H9 (cell line): ENCODE measurements at regions not wholly inside any gene's neighbourhood (a gene's known extent, or its start where the extent isn't known, plus 50 kb on each side); places are given as distances from the start of the nearest gene placed in this dataset.

Experiments
- DNase-seq: peaks from one replicate; pipeline ENCODE4 v3.0.0-alpha.2; 2017
- H2AFZ ChIP-seq: one replicate; pipeline ENCODE4 v1.6.1; 2013; ENCODE audit warnings: mild to moderate bottlenecking, low read length, control low read depth, moderate library complexity
- H2AK5ac ChIP-seq: 2 replicates; pipeline ENCODE4 v1.6.1; 2013; ENCODE audit warnings: low read length, control low read depth, mixed read lengths; ENCODE audit not compliant: insufficient read length
- H2BK120ac ChIP-seq: one replicate; pipeline ENCODE4 v1.6.1; 2013; ENCODE audit warnings: low read depth, mild to moderate bottlenecking, low read length, control low read depth, inconsistent platforms; ENCODE audit not compliant: poor library complexity, severe bottlenecking
- H2BK12ac ChIP-seq: 2 replicates; pipeline ENCODE4 v1.6.1; 2013; ENCODE audit warnings: low read length, control low read depth, mixed read lengths, low read depth; ENCODE audit not compliant: insufficient read length
- H2BK15ac ChIP-seq: 2 replicates; pipeline ENCODE4 v1.6.1; 2013; ENCODE audit warnings: low read depth, low read length, control low read depth
- H2BK20ac ChIP-seq: one replicate; pipeline ENCODE4 v1.6.1; 2013; ENCODE audit warnings: low read depth, mild to moderate bottlenecking, low read length, control low read depth, inconsistent platforms; ENCODE audit not compliant: poor library complexity, severe bottlenecking
- H2BK5ac ChIP-seq: 2 replicates; pipeline ENCODE4 v1.6.1; 2013; ENCODE audit warnings: low read length, control low read depth, mixed read lengths; ENCODE audit not compliant: insufficient read length
- H3K14ac ChIP-seq: 2 replicates; pipeline ENCODE4 v1.6.1; 2013; ENCODE audit warnings: low read length, control low read depth; ENCODE audit not compliant: insufficient read depth
- H3K18ac ChIP-seq: 2 replicates; pipeline ENCODE4 v1.6.1; 2013; ENCODE audit warnings: low read depth, mild to moderate bottlenecking, mixed read lengths, low read length, control low read depth; ENCODE audit not compliant: insufficient read length
- H3K23ac ChIP-seq: 2 replicates; pipeline ENCODE4 v1.6.1; 2013; ENCODE audit warnings: low read length, control low read depth, mixed read lengths, low read depth; ENCODE audit not compliant: insufficient read length
- H3K23me2 ChIP-seq: 2 replicates; pipeline ENCODE4 v1.6.1; 2013; ENCODE audit warnings: low read depth, mild to moderate bottlenecking, mixed read lengths, low read length, control low read depth; ENCODE audit not compliant: insufficient read length, poor library complexity, severe bottlenecking
- H3K27ac ChIP-seq: 2 replicates; pipeline ENCODE4 v1.5.1; 2013; ENCODE audit warnings: low read length, control low read depth, mixed read lengths, low read depth; ENCODE audit not compliant: insufficient read length
- H3K27me3 ChIP-seq: 2 replicates; pipeline ENCODE4 v1.6.1; 2013; ENCODE audit warnings: low read length, control low read depth, inconsistent platforms; ENCODE audit not compliant: insufficient read depth
- H3K4ac ChIP-seq: 2 replicates; pipeline ENCODE4 v1.6.1; 2013; ENCODE audit warnings: low read depth, mild to moderate bottlenecking, control low read depth, inconsistent platforms, low read length, moderate library complexity
- H3K4me1 ChIP-seq: 2 replicates; pipeline ENCODE4 v1.6.1; 2013; ENCODE audit warnings: low read length, control low read depth, inconsistent platforms; ENCODE audit not compliant: insufficient read depth
- H3K4me2 ChIP-seq: 2 replicates; pipeline ENCODE4 v1.6.1; 2013; ENCODE audit warnings: low read length, control low read depth, mixed read lengths; ENCODE audit not compliant: insufficient read length, insufficient read depth
- H3K56ac ChIP-seq: 2 replicates; pipeline ENCODE4 v1.6.1; 2013; ENCODE audit warnings: low read depth, mild to moderate bottlenecking, mixed read lengths, low read length, control low read depth; ENCODE audit not compliant: insufficient read length
- H3K79me1 ChIP-seq: 2 replicates; pipeline ENCODE4 v1.6.1; 2013; ENCODE audit warnings: low read depth, mild to moderate bottlenecking, moderate library complexity, low read length, control low read depth, inconsistent platforms; ENCODE audit not compliant: insufficient read depth, poor library complexity, severe bottlenecking
- H3K79me2 ChIP-seq: 2 replicates; pipeline ENCODE4 v1.6.1; 2013; ENCODE audit warnings: low read length, control low read depth, inconsistent platforms; ENCODE audit not compliant: insufficient read depth
- H3K9ac ChIP-seq: 2 replicates; pipeline ENCODE4 v1.6.1; 2013; ENCODE audit warnings: low read length, control low read depth, mixed read lengths; ENCODE audit not compliant: insufficient read length; ENCODE audit errors: extremely low read depth
- H3K9me3 ChIP-seq: one replicate; pipeline ENCODE4 v1.6.1; 2013; ENCODE audit warnings: low read depth, low read length, inconsistent platforms; ENCODE audit not compliant: control insufficient read depth
- H3T11ph ChIP-seq: one replicate; pipeline ENCODE4 v1.6.1; 2013; ENCODE audit warnings: mild to moderate bottlenecking, low read length, control low read depth, inconsistent platforms
- H4K20me1 ChIP-seq: one replicate; pipeline ENCODE4 v1.6.1; 2013; ENCODE audit not compliant: control insufficient read depth, insufficient read length, insufficient read depth
- H4K5ac ChIP-seq: 2 replicates; pipeline ENCODE4 v1.6.1; 2013; ENCODE audit warnings: low read depth, mild to moderate bottlenecking, mixed read lengths, low read length, control low read depth; ENCODE audit not compliant: insufficient read length
- H4K8ac ChIP-seq: replicated peaks from 2 replicates; pipeline ENCODE4 v1.6.1; 2013; ENCODE audit warnings: low read length, control low read depth, mixed read lengths, low read depth; ENCODE audit not compliant: insufficient read length
- H4K91ac ChIP-seq: 2 replicates; pipeline ENCODE4 v1.6.1; 2013; ENCODE audit warnings: low read depth, mild to moderate bottlenecking, moderate library complexity, mixed read lengths, low read length, control low read depth; ENCODE audit not compliant: insufficient read length
- H3K27ac Mint-ChIP-seq, 3 experiments: 2 replicates in 2 of 3; 3 replicates in 1 of 3; pipeline ENCODE4 v1.8.0; 2020 to 2021; ENCODE audit warnings: mixed read lengths in 3 of 3, mild to moderate bottlenecking in 1 of 3, moderate library complexity in 1 of 3
- H3K27me3 Mint-ChIP-seq: 2 replicates; pipeline ENCODE4 v1.8.0; 2021; ENCODE audit warnings: low read depth, mild to moderate bottlenecking, moderate library complexity, mixed read lengths
- H3K36me3 Mint-ChIP-seq, 3 experiments: 2 replicates in 2 of 3; 3 replicates in 1 of 3; pipeline ENCODE4 v1.8.0; 2020 to 2021; ENCODE audit warnings: low read depth in 3 of 3, mixed read lengths in 3 of 3; ENCODE audit not compliant: insufficient read depth in 1 of 3
- H3K4me1 Mint-ChIP-seq, 2 experiments: 2 replicates each; pipeline ENCODE4 v1.8.0; 2020; ENCODE audit warnings: mixed read lengths in 2 of 2
- H3K4me3 Mint-ChIP-seq, 2 experiments: 2 replicates in 1 of 2; 3 replicates in 1 of 2; pipeline ENCODE4 v1.8.0; 2020 to 2021; ENCODE audit warnings: mild to moderate bottlenecking in 2 of 2, mixed read lengths in 2 of 2, moderate library complexity in 1 of 2
- H3K9me3 Mint-ChIP-seq, 2 experiments: 2 replicates in 1 of 2; 3 replicates in 1 of 2; pipeline ENCODE4 v1.8.0; 2020; ENCODE audit warnings: mild to moderate bottlenecking in 2 of 2, mixed read lengths in 2 of 2, moderate library complexity in 1 of 2
- WGBS: extraction: QIAGEN DNeasy Blood & Tissue Kit; methylation state at CpG from one replicate; pipeline ENCODE4 v1.1.7; 2013; ENCODE audit warnings: missing lambda C conversion rate, low lambda C conversion rate, mixed read lengths; ENCODE audit not compliant: insufficient read length; ENCODE audit errors: extremely low coverage; 5-methylcytosine and 5-hydroxymethylcytosine counted together
- TF ChIP-seq, protein P1 (sequence below): fragments of 200-600 bp; sonication (generic); conservative IDR thresholded peaks from 3 replicates; pipeline ENCODE4 v1.8.0; 2021; ENCODE audit warnings: antibody characterized with exemption, mild to moderate bottlenecking

DNA sequence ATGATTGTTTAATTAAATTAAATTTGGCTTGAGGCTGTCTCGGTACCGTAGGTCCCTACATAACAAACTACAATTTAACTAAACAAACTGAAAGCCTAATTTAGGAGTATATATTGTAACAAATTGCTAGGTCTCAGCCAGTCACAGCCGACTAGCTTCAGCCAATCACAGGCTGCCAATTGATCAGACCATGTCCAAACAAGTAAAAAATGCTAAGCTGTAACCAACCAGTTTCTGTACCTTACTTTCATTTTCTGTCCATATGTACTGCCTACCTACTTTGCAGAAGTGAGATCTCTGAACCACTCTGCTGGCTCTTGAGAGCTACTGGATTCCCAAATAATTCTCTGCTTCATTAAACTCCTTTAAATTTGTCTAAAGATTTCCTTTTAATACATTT is 648.0 kb upstream of the GJE1 start:
- H2BK15ac ChIP-seq: no peak overlapping the region

More for the DNA sequence above, 648.0 kb upstream of the GJE1 start:
- H4K5ac ChIP-seq: no peak overlapping the region
- no peak overlapping the region for H3K9ac ChIP-seq
- H4K91ac ChIP-seq: no peak overlapping the region
- H3K56ac ChIP-seq: no peak overlapping the region
- WGBS: no CpG with 5 or more reads among the region's 3 CpGs
- TF ChIP-seq, protein P1, sequence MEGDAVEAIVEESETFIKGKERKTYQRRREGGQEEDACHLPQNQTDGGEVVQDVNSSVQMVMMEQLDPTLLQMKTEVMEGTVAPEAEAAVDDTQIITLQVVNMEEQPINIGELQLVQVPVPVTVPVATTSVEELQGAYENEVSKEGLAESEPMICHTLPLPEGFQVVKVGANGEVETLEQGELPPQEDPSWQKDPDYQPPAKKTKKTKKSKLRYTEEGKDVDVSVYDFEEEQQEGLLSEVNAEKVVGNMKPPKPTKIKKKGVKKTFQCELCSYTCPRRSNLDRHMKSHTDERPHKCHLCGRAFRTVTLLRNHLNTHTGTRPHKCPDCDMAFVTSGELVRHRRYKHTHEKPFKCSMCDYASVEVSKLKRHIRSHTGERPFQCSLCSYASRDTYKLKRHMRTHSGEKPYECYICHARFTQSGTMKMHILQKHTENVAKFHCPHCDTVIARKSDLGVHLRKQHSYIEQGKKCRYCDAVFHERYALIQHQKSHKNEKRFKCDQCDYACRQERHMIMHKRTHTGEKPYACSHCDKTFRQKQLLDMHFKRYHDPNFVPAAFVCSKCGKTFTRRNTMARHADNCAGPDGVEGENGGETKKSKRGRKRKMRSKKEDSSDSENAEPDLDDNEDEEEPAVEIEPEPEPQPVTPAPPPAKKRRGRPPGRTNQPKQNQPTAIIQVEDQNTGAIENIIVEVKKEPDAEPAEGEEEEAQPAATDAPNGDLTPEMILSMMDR: no peak
- H2BK120ac ChIP-seq: no peak overlapping the region
- no peak overlapping the region for H3K23ac ChIP-seq
- H3K4me1 ChIP-seq: no peaks in the 10 kb centered on the region
- H3K79me2 ChIP-seq: no peaks in the 10 kb centered on the region; the same call in 1 of the 2 replicates
- no peak overlapping the region for H2AFZ ChIP-seq
- H3K4me2 ChIP-seq: no peak overlapping the region
- H4K20me1 ChIP-seq: no peaks in the 10 kb centered on the region
- no peak overlapping the region for H3K27ac ChIP-seq
- H4K8ac ChIP-seq: no peak overlapping the region
- H3K27me3 Mint-ChIP-seq: no peaks in the 10 kb centered on the region
- H3K36me3 Mint-ChIP-seq: peaks cover 0 to 3% (median 2%) of the 10 kb centered on the region in 3 experiments; a peak in 3 of 7 replicates
- H3K4me1 Mint-ChIP-seq: peaks cover 4 to 9% of the 10 kb centered on the region in 2 experiments
- no peaks in the 10 kb centered on the region for H3K23me2 ChIP-seq
- no peak overlapping the region for H3T11ph ChIP-seq
- no peak overlapping the region for H2BK20ac ChIP-seq
- no peak overlapping the region for H3K4me3 Mint-ChIP-seq
- H2AK5ac ChIP-seq: no peak overlapping the region
- no peak overlapping the region for H3K27ac Mint-ChIP-seq
- H2BK5ac ChIP-seq: no peak overlapping the region
- H3K14ac ChIP-seq: no peak overlapping the region
- no peak overlapping the region for H3K4ac ChIP-seq
- DNase-seq: no peak
- H2BK12ac ChIP-seq: no peak overlapping the region
- H3K79me1 ChIP-seq: no peaks in the 10 kb centered on the region
- H3K9me3 Mint-ChIP-seq: peaks cover 3 to 7% of the 10 kb centered on the region in 2 experiments; a peak in 3 of 5 replicates
- no peak overlapping the region for H3K18ac ChIP-seq
- H3K27me3 ChIP-seq: no peaks in the 10 kb centered on the region
- no peaks in the 10 kb centered on the region for H3K9me3 ChIP-seq
